K562 (cell line): ENCODE measurements at regions not wholly inside any gene's neighbourhood (a gene's known extent, or its start where the extent isn't known, plus 50 kb on each side); places are given as distances from the start of the nearest gene placed in this dataset.

Experiments used
- ATAC-seq: fragments of 200-7000 bp; cut with Tn5 transposase; 3 replicates; pipeline ENCODE4 v1.9.1; 2020; ENCODE audit warnings: moderate library complexity
- BruUV-seq: library from RNA; stranded (reverse); fragments of 400-500 nt; replicated peaks from 2 replicates; lab custom pipeline; 2021; lab: Mats Ljungman, UMichigan
- CTCF ChIA-PET: fragments of 300-600 bp; formaldehyde crosslinking; extraction: SDS; loops from one replicate; lab custom pipeline; 2021; ENCODE audit warnings: low intra/inter-chr PET ratio; lab: Yijun Ruan, JAX
- POLR2A ChIA-PET: fragments of 300-600, 350-650 bp; sonication (Branson Sonifier 250); formaldehyde crosslinking; extraction: SDS; loops from one replicate; lab custom pipeline; 2021; ENCODE audit warnings: antibody characterized with exemption, inconsistent platforms; lab: Yijun Ruan, JAX
- DNase-seq, 4 experiments: peaks; one replicate each; pipeline versions ENCODE4 v3.0.0 to v3.0.0-alpha.2; 2011 to 2018; ENCODE audit warnings: low spot score in 3 of 4, mixed read lengths in 3 of 4; ENCODE audit errors: extremely low read depth in 1 of 4
- FAIRE-seq: peaks from 2 replicates; lab custom pipeline; 2011; peaks lifted over from hg19 to GRCh38; lab: Jason Lieb, UNC
- H2AFZ ChIP-seq: 2 replicates; pipeline ENCODE4 v1.6.0; 2011; ENCODE audit warnings: low read depth, low read length, control low read depth, inconsistent platforms
- H3K27ac ChIP-seq: fragments of 200-600 bp; 3 replicates; pipeline ENCODE4 v1.8.0; 2011; ENCODE audit warnings: low read depth, mild to moderate bottlenecking, control low read depth, inconsistent platforms, low read length, moderate library complexity, mixed read lengths; ENCODE audit errors: extremely low read depth
- H3K27me3 ChIP-seq, 2 experiments: fragments of 300-600 bp in 1 of 2; 2 replicates in 1 of 2; 3 replicates in 1 of 2; pipeline versions ENCODE4 v1.6.0 to v1.8.0; 2011; ENCODE audit warnings: inconsistent platforms in 2 of 2, low read length in 2 of 2, mild to moderate bottlenecking in 1 of 2, mixed read lengths in 1 of 2, moderate library complexity in 1 of 2; ENCODE audit not compliant: control insufficient read depth in 2 of 2, insufficient read depth in 2 of 2
- H3K36me3 ChIP-seq: fragments of 300-600 bp; 3 replicates; pipeline ENCODE4 v1.8.0; 2011; ENCODE audit warnings: mild to moderate bottlenecking, low read length, inconsistent platforms; ENCODE audit not compliant: control insufficient read depth, insufficient read depth
- H3K4me1 ChIP-seq, 2 experiments: fragments of 200-600 bp in 1 of 2; replicated peaks in 1 of 2; 2 replicates in 1 of 2; 3 replicates in 1 of 2; pipeline versions ENCODE4 v1.5.1 to v1.8.0; 2011; ENCODE audit warnings: inconsistent platforms in 2 of 2, low read length in 2 of 2, mild to moderate bottlenecking in 1 of 2, mixed read lengths in 1 of 2, moderate library complexity in 1 of 2; ENCODE audit not compliant: control insufficient read depth in 2 of 2, insufficient read depth in 2 of 2
- H3K4me2 ChIP-seq: 2 replicates; pipeline ENCODE4 v1.6.1; 2011; ENCODE audit warnings: low read length, control low read depth, inconsistent platforms, mixed read lengths; ENCODE audit not compliant: insufficient read depth
- H3K4me3 ChIP-seq: fragments of 200-600 bp; sonication (generic), shearing (Covaris generic); 2 replicates; pipeline ENCODE4 v1.5.1; 2016; ENCODE audit warnings: control low read depth, inconsistent platforms
- H3K79me2 ChIP-seq: fragments of 200-600 bp; 3 replicates; pipeline ENCODE4 v1.8.0; 2011; ENCODE audit warnings: low read length, inconsistent platforms; ENCODE audit not compliant: control insufficient read depth, insufficient read depth
- H3K9ac ChIP-seq, 2 experiments: 2 replicates each; pipeline versions ENCODE4 v1.6.0 to v1.6.1; 2011; ENCODE audit warnings: low read depth in 2 of 2, low read length in 2 of 2, control low read depth in 1 of 2, inconsistent platforms in 1 of 2, mild to moderate bottlenecking in 1 of 2, mixed read lengths in 1 of 2; ENCODE audit not compliant: insufficient read depth in 1 of 2
- H3K9me1 ChIP-seq: one replicate; pipeline ENCODE4 v1.6.0; 2011; ENCODE audit warnings: inconsistent platforms, mild to moderate bottlenecking, low read length, moderate library complexity; ENCODE audit not compliant: control insufficient read depth, insufficient read depth
- H3K9me3 ChIP-seq: replicated peaks from 2 replicates; pipeline ENCODE4 v1.5.1; 2011; ENCODE audit warnings: low read depth, low read length, inconsistent platforms; ENCODE audit not compliant: control insufficient read depth, insufficient read depth
- H4K20me1 ChIP-seq: replicated peaks from 2 replicates; pipeline ENCODE4 v1.6.1; 2011; ENCODE audit warnings: low read length, inconsistent platforms, mixed read lengths; ENCODE audit not compliant: control insufficient read depth, insufficient read depth
- CBX1 ChIP-seq: sonication (generic); IDR thresholded peaks from 2 replicates; pipeline ENCODE4 v1.6.1; 2016; ENCODE audit warnings: antibody characterized with exemption, low read depth, mild to moderate bottlenecking
- GATAD2A ChIP-seq: fragments of 450-650 bp; IDR thresholded peaks from 2 replicates; pipeline ENCODE4 v1.6.1; 2017
- HOXB6 ChIP-seq: fragments of 250-450 bp; sonication (Bioruptor Pico); IDR thresholded peaks from 2 replicates; pipeline ENCODE4 v1.5.1; 2022; ENCODE audit warnings: mild to moderate bottlenecking, borderline replicate concordance
- JUND ChIP-seq, 2 experiments: IDR thresholded peaks; 2 replicates in 1 of 2; 3 replicates in 1 of 2; pipeline ENCODE4 v1.6.1; 2011; ENCODE audit warnings: borderline replicate concordance in 2 of 2, low read depth in 2 of 2, low read length in 2 of 2, improper control_type of control experiment in 1 of 2, missing biosample characterization in 1 of 2, missing genetic modification characterization in 1 of 2, missing genetic modification reagents in 1 of 2
- KDM2B ChIP-seq: fragments of 250-450 bp; sonication (Bioruptor Pico); IDR thresholded peaks from 2 replicates; pipeline ENCODE4 v1.8.0; 2021; ENCODE audit warnings: mild to moderate bottlenecking, moderate library complexity
- LARP7 ChIP-seq: fragments of 450-650 bp; IDR thresholded peaks from 2 replicates; pipeline ENCODE4 v1.6.1; 2016
- MCM5 ChIP-seq: fragments of 450-650 bp; IDR thresholded peaks from 2 replicates; pipeline ENCODE4 v1.6.1; 2016; ENCODE audit warnings: low read depth
- MED1 ChIP-seq: sonication (generic); formaldehyde crosslinking; IDR thresholded peaks from 2 replicates; pipeline ENCODE4 v1.8.1; 2023; ENCODE audit warnings: missing genetic modification reagents, borderline replicate concordance
- NR0B1 ChIP-seq: fragments of 450-650 bp; IDR thresholded peaks from one replicate; pipeline ENCODE4 v1.6.1; 2018; ENCODE audit warnings: mild to moderate bottlenecking, moderate library complexity; ENCODE audit not compliant: partially characterized antibody
- RNF219 ChIP-seq: fragments of 250-450 bp; sonication (Bioruptor Pico); IDR thresholded peaks from 2 replicates; pipeline ENCODE4 v1.5.0; 2022; ENCODE audit warnings: mild to moderate bottlenecking
- SAP30 ChIP-seq: fragments of 200-600 bp; sonication (generic); IDR thresholded peaks from 2 replicates; pipeline ENCODE4 v1.6.1; 2012; ENCODE audit warnings: borderline replicate concordance, low read depth, mild to moderate bottlenecking, moderate library complexity, low read length, control low read depth, inconsistent platforms; ENCODE audit not compliant: insufficient read depth, poor library complexity, severe bottlenecking
- SMARCA5 ChIP-seq: fragments of 450-650 bp; IDR thresholded peaks from 2 replicates; pipeline ENCODE4 v1.6.1; 2016
- ZKSCAN3 ChIP-seq: fragments of 250-450 bp; sonication (Bioruptor Pico); IDR thresholded peaks from 2 replicates; pipeline ENCODE4 v1.4.0; 2020
- ZNF175 ChIP-seq: fragments of 200-800 bp; sonication (Bioruptor generic); IDR thresholded peaks from 2 replicates; pipeline ENCODE4 v1.6.1; 2016; ENCODE audit warnings: low read depth, mild to moderate bottlenecking, missing genetic modification characterization, missing compliant biosample characterization
- ZNF24 ChIP-seq: fragments of 450-650 bp; IDR thresholded peaks from 2 replicates; pipeline ENCODE4 v1.6.1; 2016
- ZNF699 ChIP-seq: fragments of 250-450 bp; sonication (Bioruptor Pico); IDR thresholded peaks from 2 replicates; pipeline ENCODE4 v1.8.0; 2021; ENCODE audit warnings: mild to moderate bottlenecking, moderate library complexity; ENCODE audit not compliant: insufficient replicate concordance
- ZNF764 ChIP-seq: fragments of 250-450 bp; sonication (Bioruptor Pico); IDR thresholded peaks from 2 replicates; pipeline ENCODE4 v1.4.0; 2020; ENCODE audit warnings: low read depth, mild to moderate bottlenecking, moderate library complexity
- ZSCAN32 ChIP-seq: fragments of 450-650 bp; formaldehyde crosslinking; IDR thresholded peaks from 2 replicates; pipeline ENCODE4 v1.4.0; 2020; ENCODE audit warnings: mild to moderate bottlenecking, moderate library complexity
- WGBS: fragments of 100-300 bp; shearing (Covaris generic); methylation state at CpG from one replicate; pipeline ENCODE4 v1.1.6; 2016; ENCODE audit warnings: low coverage, mixed read lengths; ENCODE audit not compliant: insufficient coverage; ENCODE audit errors: missing lambda C conversion rate; 5-methylcytosine and 5-hydroxymethylcytosine counted together
- in situ Hi-C: fragments of 300-500 bp; cut with MboI; formaldehyde crosslinking; loops from 4 replicates; pipeline ENCODE4 v1.15.0; 2018; ENCODE audit warnings: inconsistent platforms, mixed read lengths
- intact Hi-C: fragments of 100-400 bp; cut with micrococcal nuclease; formaldehyde crosslinking; loops from 2 replicates; pipeline ENCODE4 v1.14.2; 2022
- TF ChIP-seq, protein P1 (sequence below): sonication (generic); formaldehyde crosslinking; IDR thresholded peaks from 2 replicates; pipeline ENCODE4 v1.8.1; 2023; ENCODE audit warnings: mild to moderate bottlenecking, missing genetic modification reagents

DNA sequence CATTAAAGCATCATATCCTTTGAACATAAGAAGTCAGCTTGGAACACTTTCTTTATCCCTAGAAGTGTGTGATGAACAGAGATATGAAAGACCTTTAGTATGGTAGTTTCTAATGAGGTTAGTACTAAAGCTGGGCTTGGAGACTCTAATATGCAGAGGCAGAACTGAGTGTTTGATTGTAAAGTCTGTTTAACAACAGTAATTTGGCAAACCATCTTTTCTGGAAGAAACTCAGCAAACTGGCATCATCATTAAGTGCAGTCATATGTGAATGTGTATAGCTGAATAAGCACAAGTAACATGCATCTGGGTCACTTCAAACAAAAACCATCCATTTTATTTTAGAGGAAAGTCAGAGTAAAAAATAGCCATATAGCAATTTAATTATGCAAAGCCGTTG is 385.9 kb upstream of the MAD2L1 start:
- Histone ChIP-seq H3K27me3 (no peaks in the 10 kb centered on the region), H3K27ac (no peak overlapping the region)
- TF ChIP-seq KDM2B (no peak), ZSCAN32 (CRISPR knock-in tag) (no peak), MCM5 (no peak), JUND (IDR thresholded peaks at IDR 0.05; ENCODE audit: borderline replicate concordance, low read depth, low read length) (no peak), JUND (tag; IDR thresholded peaks at IDR 0.05; ENCODE audit: borderline replicate concordance, low read depth, low read length) (no peak), ZNF24 (no peak), HOXB6 (CRISPR knock-in tag) (no peak), CBX1 (no peak), NR0B1 (no peak), MED1 (CRISPR knock-in tag) (no peak), ZKSCAN3 (CRISPR knock-in tag) (no peak), ZNF764 (CRISPR knock-in tag) (no peak), LARP7 (no peak), SAP30 (no peak), GATAD2A (no peak), SMARCA5 (no peak), ZNF699 (CRISPR knock-in tag) (no peak), RNF219 (CRISPR knock-in tag) (no peak), ZNF175 (CRISPR knock-in tag) (no peak)
- TF ChIP-seq, protein P1, sequence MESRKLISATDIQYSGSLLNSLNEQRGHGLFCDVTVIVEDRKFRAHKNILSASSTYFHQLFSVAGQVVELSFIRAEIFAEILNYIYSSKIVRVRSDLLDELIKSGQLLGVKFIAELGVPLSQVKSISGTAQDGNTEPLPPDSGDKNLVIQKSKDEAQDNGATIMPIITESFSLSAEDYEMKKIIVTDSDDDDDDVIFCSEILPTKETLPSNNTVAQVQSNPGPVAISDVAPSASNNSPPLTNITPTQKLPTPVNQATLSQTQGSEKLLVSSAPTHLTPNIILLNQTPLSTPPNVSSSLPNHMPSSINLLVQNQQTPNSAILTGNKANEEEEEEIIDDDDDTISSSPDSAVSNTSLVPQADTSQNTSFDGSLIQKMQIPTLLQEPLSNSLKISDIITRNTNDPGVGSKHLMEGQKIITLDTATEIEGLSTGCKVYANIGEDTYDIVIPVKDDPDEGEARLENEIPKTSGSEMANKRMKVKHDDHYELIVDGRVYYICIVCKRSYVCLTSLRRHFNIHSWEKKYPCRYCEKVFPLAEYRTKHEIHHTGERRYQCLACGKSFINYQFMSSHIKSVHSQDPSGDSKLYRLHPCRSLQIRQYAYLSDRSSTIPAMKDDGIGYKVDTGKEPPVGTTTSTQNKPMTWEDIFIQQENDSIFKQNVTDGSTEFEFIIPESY: no peak
- TF ChIP-seq, all 486 proteins: peak for 0
- DNase-seq: no peak
- Histone ChIP-seq H3K9me1 (no peaks in the 10 kb centered on the region), H3K9ac (no peak overlapping the region), H4K20me1 (no peaks in the 10 kb centered on the region), H3K79me2 (no peaks in the 10 kb centered on the region), H3K9me3 (no peaks in the 10 kb centered on the region; the same call in none of the 2 replicates), H3K36me3 (no peaks in the 10 kb centered on the region), H2AFZ (no peak overlapping the region), H3K4me2 (no peak overlapping the region), H3K4me3 (no peak overlapping the region), H3K4me1 (no peaks in the 10 kb centered on the region)
- intact Hi-C loops (no loop called here), in situ Hi-C loops (no loop called here)
- WGBS: 0% methylated on average over 1 of the region's 1 CpG
- POLR2A ChIA-PET: no interaction called here
- FAIRE-seq: no peak
- BruUV-seq: no TSS peak
- CTCF ChIA-PET: no interaction called here
- no peak for ATAC-seq
